ENCODE measurements at regions not wholly inside any gene's neighbourhood (a gene's known extent, or its start where the extent isn't known, plus 50 kb on each side); places are given as distances from the start of the nearest gene placed in this dataset.

GRCh38 chr16:9660898-9661297, 521.3 kb downstream of the GRIN2A start:
- TF ChIP-seq CTCF (IDR thresholded peaks at IDR 0.05; ENCODE audit: low read depth, low read length, poor library complexity, severe bottlenecking) (no peak), EZH2phosphoT487 (IDR thresholded peaks at IDR 0.05; ENCODE audit: borderline replicate concordance, low read length) (no peak)

Measured in DOHH2 (cell line).